ENCODE measurements at regions not wholly inside any gene's neighbourhood (a gene's known extent, or its start where the extent isn't known, plus 50 kb on each side); places are given as distances from the start of the nearest gene placed in this dataset.

DNA sequence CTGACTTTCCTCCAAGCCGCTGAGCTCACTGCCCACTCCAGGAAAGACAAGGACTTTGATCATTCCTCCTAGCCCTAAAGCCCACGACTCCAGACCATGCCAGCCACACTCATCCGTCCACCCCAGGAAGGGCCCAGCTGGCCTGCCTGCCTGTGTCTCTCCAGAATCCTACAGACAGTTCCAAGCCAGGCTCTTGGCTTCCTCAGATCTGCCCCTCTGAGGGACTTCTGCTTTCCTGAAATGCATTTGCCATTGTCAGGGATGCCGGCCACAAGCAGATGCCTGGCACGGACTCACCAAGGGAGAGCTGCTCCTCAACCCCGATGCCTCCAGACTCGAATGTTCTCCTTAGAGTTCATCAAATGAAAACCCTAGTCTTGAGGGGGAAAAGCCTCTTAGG, 155.8 kb downstream of the OAT start:
- ChIA-PET POLR2A (no interaction called here), CTCF (no interaction called here)
- H3K36me3 ChIP-seq (ENCODE audit: control insufficient read depth in 2 of 2, insufficient read depth in 1 of 2, low read length in 2 of 2): no peaks in the 10 kb centered on the region
- H3K4me3 ChIP-seq (ENCODE audit: low read depth, low read length): no peak overlapping the region
- TF ChIP-seq ZNF221 (tag by site-specific recombination; IDR thresholded peaks at IDR 0.05; ENCODE audit: borderline replicate concordance) (no peak), ZNF785 (tag by site-specific recombination; IDR thresholded peaks at IDR 0.05) (no peak), YY2 (tag by site-specific recombination; IDR thresholded peaks at IDR 0.05) (no peak), ZFP3 (tag by site-specific recombination; IDR thresholded peaks at IDR 0.05; ENCODE audit: low read depth) (no peak), ZNF146 (tag by site-specific recombination; IDR thresholded peaks at IDR 0.05) (no peak), ZNF391 (tag by site-specific recombination; IDR thresholded peaks at IDR 0.05; ENCODE audit: borderline replicate concordance, low read depth) (no peak), ZNF354C (tag by site-specific recombination; IDR thresholded peaks at IDR 0.05; ENCODE audit: borderline replicate concordance, low read depth) (no peak), ZNF747 (tag by site-specific recombination; IDR thresholded peaks at IDR 0.05) (no peak), ZNF585B (tag by site-specific recombination; IDR thresholded peaks at IDR 0.05) (no peak), ZNF629 (tag by site-specific recombination; IDR thresholded peaks at IDR 0.05) (no peak), ZNF10 (tag by site-specific recombination; IDR thresholded peaks at IDR 0.05) (no peak), MZF1 (tag by site-specific recombination; IDR thresholded peaks at IDR 0.05; ENCODE audit: borderline replicate concordance) (no peak)
- TF ChIP-seq, protein P1, sequence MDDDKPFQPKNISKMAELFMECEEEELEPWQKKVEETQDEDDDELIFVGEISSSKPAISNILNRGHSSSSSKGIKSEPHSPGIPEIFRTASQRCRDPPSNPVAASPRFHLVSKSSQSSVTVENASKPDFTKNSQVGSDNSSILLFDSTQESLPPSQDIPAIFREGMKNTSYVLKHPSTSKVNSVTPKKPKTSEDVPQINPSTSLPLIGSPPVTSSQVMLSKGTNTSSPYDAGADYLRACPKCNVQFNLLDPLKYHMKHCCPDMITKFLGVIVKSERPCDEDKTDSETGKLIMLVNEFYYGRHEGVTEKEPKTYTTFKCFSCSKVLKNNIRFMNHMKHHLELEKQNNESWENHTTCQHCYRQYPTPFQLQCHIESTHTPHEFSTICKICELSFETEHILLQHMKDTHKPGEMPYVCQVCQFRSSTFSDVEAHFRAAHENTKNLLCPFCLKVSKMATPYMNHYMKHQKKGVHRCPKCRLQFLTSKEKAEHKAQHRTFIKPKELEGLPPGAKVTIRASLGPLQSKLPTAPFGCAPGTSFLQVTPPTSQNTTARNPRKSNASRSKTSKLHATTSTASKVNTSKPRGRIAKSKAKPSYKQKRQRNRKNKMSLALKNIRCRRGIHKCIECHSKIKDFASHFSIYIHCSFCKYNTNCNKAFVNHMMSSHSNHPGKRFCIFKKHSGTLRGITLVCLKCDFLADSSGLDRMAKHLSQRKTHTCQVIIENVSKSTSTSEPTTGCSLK (tag by site-specific recombination; IDR thresholded peaks at IDR 0.05): no peak
- H3K27ac ChIP-seq (ENCODE audit: extremely low read depth, low read depth, low read length): no peak overlapping the region
- no peaks in the 10 kb centered on the region for H3K9me3 ChIP-seq (ENCODE audit: control insufficient read depth, insufficient read depth, low read depth, low read length)
- H3K4me1 ChIP-seq (ENCODE audit: control insufficient read depth, insufficient read depth, low read length): no peaks in the 10 kb centered on the region

GRCh38 chr10:124262234-124262865, 156.4 kb downstream of the OAT start:
- TF ChIP-seq ZNF391 (tag by site-specific recombination; IDR thresholded peaks at IDR 0.05; ENCODE audit: borderline replicate concordance, low read depth): no peak
- no peak for TF ChIP-seq ZNF26 (tag by site-specific recombination; IDR thresholded peaks at IDR 0.05)
- no peak for TF ChIP-seq ZNF140 (tag by site-specific recombination; IDR thresholded peaks at IDR 0.05)
- Histone ChIP-seq H3K4me1 (ENCODE audit: control insufficient read depth, insufficient read depth, low read length) (no peaks in the 10 kb centered on the region), H3K36me3 (ENCODE audit: control insufficient read depth in 2 of 2, insufficient read depth in 1 of 2, low read length in 2 of 2) (no peaks in the 10 kb centered on the region), H3K9me3 (ENCODE audit: control insufficient read depth, insufficient read depth, low read depth, low read length) (no peaks in the 10 kb centered on the region), H3K27ac (ENCODE audit: extremely low read depth, low read depth, low read length) (no peak overlapping the region), H3K4me3 (ENCODE audit: low read depth, low read length) (no peak overlapping the region)
- ChIA-PET POLR2A (no interaction called here), CTCF (interaction anchor here (1.2 to 2.2 kb wide), 2 partner anchors 15 to 267 kb away, joined by 3 to 5 read pairs; no protein-coding TSS in a partner anchor)

GRCh38 chr10:124259139-124259825, 159.4 kb downstream of the OAT start:
- Histone ChIP-seq H3K27ac (ENCODE audit: extremely low read depth, low read depth, low read length) (no peak overlapping the region), H3K36me3 (ENCODE audit: control insufficient read depth in 2 of 2, insufficient read depth in 1 of 2, low read length in 2 of 2) (no peaks in the 10 kb centered on the region), H3K4me1 (ENCODE audit: control insufficient read depth, insufficient read depth, low read length) (no peaks in the 10 kb centered on the region), H3K4me3 (ENCODE audit: low read depth, low read length) (no peak overlapping the region), H3K9me3 (ENCODE audit: control insufficient read depth, insufficient read depth, low read depth, low read length) (no peaks in the 10 kb centered on the region)
- ChIA-PET CTCF (interaction anchor here (0.6 to 2.1 kb wide), 6 partner anchors 12 to 263 kb away, joined by 3 to 12 read pairs (median 4); no protein-coding TSS in a partner anchor), POLR2A (no interaction called here)
- TF ChIP-seq SETDB1 (IDR thresholded peaks at IDR 0.05; ENCODE audit: insufficient read length, low read length): no peak
- TF ChIP-seq ZBTB1 (tag by site-specific recombination; IDR thresholded peaks at IDR 0.05): no peak
- TF ChIP-seq, protein P2, sequence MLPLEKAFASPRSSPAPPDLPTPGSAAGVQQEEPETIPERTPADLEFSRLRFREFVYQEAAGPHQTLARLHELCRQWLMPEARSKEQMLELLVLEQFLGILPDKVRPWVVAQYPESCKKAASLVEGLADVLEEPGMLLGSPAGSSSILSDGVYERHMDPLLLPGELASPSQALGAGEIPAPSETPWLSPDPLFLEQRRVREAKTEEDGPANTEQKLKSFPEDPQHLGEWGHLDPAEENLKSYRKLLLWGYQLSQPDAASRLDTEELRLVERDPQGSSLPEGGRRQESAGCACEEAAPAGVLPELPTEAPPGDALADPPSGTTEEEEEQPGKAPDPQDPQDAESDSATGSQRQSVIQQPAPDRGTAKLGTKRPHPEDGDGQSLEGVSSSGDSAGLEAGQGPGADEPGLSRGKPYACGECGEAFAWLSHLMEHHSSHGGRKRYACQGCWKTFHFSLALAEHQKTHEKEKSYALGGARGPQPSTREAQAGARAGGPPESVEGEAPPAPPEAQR (tag by site-specific recombination; IDR thresholded peaks at IDR 0.05): no peak
- TF ChIP-seq ZNF426 (tag by site-specific recombination; IDR thresholded peaks at IDR 0.05): no peak
- TF ChIP-seq, protein P3, sequence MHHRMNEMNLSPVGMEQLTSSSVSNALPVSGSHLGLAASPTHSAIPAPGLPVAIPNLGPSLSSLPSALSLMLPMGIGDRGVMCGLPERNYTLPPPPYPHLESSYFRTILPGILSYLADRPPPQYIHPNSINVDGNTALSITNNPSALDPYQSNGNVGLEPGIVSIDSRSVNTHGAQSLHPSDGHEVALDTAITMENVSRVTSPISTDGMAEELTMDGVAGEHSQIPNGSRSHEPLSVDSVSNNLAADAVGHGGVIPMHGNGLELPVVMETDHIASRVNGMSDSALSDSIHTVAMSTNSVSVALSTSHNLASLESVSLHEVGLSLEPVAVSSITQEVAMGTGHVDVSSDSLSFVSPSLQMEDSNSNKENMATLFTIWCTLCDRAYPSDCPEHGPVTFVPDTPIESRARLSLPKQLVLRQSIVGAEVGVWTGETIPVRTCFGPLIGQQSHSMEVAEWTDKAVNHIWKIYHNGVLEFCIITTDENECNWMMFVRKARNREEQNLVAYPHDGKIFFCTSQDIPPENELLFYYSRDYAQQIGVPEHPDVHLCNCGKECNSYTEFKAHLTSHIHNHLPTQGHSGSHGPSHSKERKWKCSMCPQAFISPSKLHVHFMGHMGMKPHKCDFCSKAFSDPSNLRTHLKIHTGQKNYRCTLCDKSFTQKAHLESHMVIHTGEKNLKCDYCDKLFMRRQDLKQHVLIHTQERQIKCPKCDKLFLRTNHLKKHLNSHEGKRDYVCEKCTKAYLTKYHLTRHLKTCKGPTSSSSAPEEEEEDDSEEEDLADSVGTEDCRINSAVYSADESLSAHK (tag by site-specific recombination; IDR thresholded peaks at IDR 0.05): no peak
- no peak for TF ChIP-seq MZF1 (tag by site-specific recombination; IDR thresholded peaks at IDR 0.05; ENCODE audit: borderline replicate concordance)
- TF ChIP-seq ZSCAN4 (tag by site-specific recombination; IDR thresholded peaks at IDR 0.05): no peak

All from HEK293 (cell line).